HG02623 (cell line): ENCODE measurements at regions not wholly inside any gene's neighbourhood (a gene's known extent, or its start where the extent isn't known, plus 50 kb on each side); places are given as distances from the start of the nearest gene placed in this dataset.
"Not testable (repeated sequence)": the region's sequence is repeated elsewhere in the genome, so short reads cannot be mapped to it uniquely, and the experiment has no call there.

Source experiments
- ATAC-seq: cut with Tn5 transposase; IDR thresholded peaks from one replicate; pipeline ENCODE4 v1.9.1; 2021; ENCODE audit warnings: moderate library complexity; ENCODE audit not compliant: unreplicated experiment

- ATAC-seq: no peak
These were observed 61.7 kb downstream of the KPNA2 start for GRCh38 chr17:68097161-68097805.

GRCh38 chr17:68099341-68099753 is 63.8 kb downstream of the KPNA2 start:
- not testable (repeated sequence) for ATAC-seq

GRCh38 chr17:68100000-68100641 is 64.6 kb downstream of the KPNA2 start:
- ATAC-seq: no peak

- ATAC-seq: peak; percentile 60
These were observed 65.8 kb downstream of the KPNA2 start for GRCh38 chr17:68101075-68101986.

GRCh38 chr17:68101987-68102314 is 66.4 kb downstream of the KPNA2 start:
- ATAC-seq: no peak

GRCh38 chr17:68102318-68102758 is 66.8 kb downstream of the KPNA2 start:
- ATAC-seq: no peak

- ATAC-seq: no peak
These were observed 67.6 kb downstream of the KPNA2 start for GRCh38 chr17:68103148-68103547.

GRCh38 chr17:68106085-68106484 is 70.5 kb downstream of the KPNA2 start:
- ATAC-seq: no peak

- no peak for ATAC-seq
These were observed 71.8 kb downstream of the KPNA2 start for GRCh38 chr17:68107373-68107772.

- no peak for ATAC-seq
These were observed 72.9 kb downstream of the KPNA2 start for GRCh38 chr17:68108313-68109000.

GRCh38 chr17:68109404-68109803 is 73.9 kb downstream of the KPNA2 start:
- not testable (repeated sequence) for ATAC-seq

GRCh38 chr17:68116211-68116610 is 80.7 kb downstream of the KPNA2 start:
- not testable (repeated sequence) for ATAC-seq

GRCh38 chr17:68122587-68122986 is 87.1 kb downstream of the KPNA2 start:
- no peak for ATAC-seq

- no peak for ATAC-seq
These were observed 89.8 kb downstream of the KPNA2 start for GRCh38 chr17:68125111-68125870.

- ATAC-seq: no peak
These were observed 92.4 kb downstream of the KPNA2 start for GRCh38 chr17:68127914-68128313.

- no peak for ATAC-seq
These were observed 95.9 kb downstream of the KPNA2 start for GRCh38 chr17:68131456-68131855.

GRCh38 chr17:68133346-68134045 is 98.0 kb downstream of the KPNA2 start:
- ATAC-seq: no peak

- ATAC-seq: no peak
These were observed 98.6 kb downstream of the KPNA2 start for GRCh38 chr17:68134046-68134637.

- ATAC-seq: no peak
These were observed 99.2 kb downstream of the KPNA2 start for GRCh38 chr17:68134731-68135130.
